Anterior cingulate cortex (tissue), 58 donors: ENCODE measurements at regions not wholly inside any gene's neighbourhood (a gene's known extent, or its start where the extent isn't known, plus 50 kb on each side); places are given as distances from the start of the nearest gene placed in this dataset.
"Not testable (repeated sequence)": the region's sequence is repeated elsewhere in the genome, so short reads cannot be mapped to it uniquely, and the experiment has no call there.

Source experiments
- DNase-seq, 58 donors: peaks; one replicate each; lab custom pipeline; 2025; lab: John Stamatoyannopoulos, UW

DNA sequence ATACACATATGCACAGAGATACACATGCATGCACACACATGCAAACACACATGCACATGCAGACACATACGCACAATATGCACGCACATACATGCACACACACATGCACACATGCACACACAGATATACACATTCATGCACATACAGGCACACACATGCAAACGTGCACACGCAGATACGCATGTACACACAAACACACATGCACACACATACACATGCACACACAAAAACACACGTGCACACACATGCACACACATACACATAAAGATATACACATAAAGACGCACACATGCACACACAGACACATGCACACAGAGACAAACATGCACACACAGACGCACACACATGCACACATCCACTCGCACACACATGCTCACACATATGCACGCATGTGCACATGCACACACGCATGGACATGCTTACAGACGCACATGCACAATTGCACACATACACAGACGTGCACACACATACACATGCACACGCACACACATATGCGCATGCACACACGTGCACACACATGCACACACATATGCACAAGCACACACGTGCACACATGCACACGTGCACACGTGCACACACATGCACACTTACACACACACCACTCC, 145.2 kb downstream of the ADRA2C start:
- DNase-seq: no peak

DNA sequence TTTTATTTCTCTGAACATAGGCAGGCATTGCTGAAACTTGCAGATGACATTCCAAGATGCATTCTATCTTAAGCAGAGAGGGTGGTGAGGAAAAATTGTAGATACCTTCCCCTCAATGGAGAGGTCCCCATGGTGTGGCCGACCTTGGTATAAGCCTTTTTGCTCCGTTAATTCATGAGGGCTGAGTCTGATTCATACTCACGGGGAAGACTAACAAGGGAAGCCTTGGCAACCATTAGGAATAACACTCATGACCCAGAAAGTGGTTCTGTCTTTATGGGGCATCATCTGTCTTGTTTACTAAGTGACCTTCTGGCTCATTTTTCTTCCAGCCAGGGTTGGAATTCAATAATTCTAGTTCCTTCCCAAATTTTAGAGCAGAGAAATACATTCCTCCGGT, 148.3 kb downstream of the ADRA2C start:
- not testable (repeated sequence) for DNase-seq

DNA sequence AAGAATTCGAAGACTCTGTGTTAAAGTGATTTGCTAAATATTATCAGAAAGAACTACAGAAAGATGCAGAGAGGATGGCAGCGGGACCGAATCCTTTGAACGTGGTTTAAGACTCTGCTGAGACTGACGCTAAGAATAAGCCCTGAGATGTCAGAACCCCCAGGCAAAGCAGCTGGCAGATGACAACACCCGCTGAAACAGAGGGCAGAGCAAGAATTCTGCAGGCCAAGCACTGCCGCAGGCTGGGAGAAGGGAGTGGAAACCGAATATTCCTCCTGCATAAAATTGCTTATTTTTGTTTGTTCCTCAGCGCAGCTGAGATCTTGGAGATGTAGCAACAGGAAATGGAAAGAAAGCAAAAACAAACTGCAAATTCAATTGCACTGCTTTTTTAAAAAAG, 153.3 kb downstream of the ADRA2C start:
- DNase-seq: not testable (repeated sequence)

DNA sequence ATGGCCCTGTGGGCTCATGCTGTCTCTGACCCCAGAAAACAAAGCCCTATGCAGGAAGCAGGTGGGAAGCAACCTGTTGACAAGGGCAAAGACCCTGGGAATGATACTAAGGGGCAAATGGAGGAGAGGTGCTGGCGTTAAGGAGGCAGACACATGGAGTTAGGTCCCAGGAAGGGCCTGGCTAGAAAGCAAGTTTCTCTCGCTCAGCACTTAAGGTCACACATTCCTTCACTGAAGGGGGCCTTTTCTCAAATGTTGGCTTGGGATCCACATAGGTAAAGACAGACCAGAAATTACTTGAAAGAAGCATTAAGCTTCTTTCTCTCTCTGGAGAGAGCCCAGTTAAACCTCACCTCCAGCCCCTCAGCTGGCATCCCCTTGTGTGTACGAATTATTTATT, 155.7 kb downstream of the ADRA2C start:
- not testable (repeated sequence) for DNase-seq

DNA sequence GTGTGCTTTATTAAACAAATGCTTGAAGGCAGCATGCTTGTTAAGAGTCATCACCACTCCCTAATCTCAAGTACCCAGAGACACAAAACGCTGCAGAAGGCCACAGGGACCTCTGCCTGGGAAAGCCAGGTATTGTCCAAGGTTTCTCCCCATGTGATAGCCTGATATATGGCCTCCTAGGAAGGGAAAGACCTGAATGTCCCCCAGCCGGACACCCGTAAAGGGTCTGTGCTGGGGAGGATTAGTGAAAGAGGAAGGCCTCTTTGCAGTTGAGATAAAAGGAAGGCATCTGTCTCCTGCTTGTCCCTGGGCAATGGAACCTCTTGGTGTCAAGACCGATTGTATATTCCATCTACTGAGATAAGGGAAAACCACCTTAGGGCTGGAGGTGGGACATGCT, 159.7 kb downstream of the ADRA2C start:
- DNase-seq: not testable (repeated sequence)

DNA sequence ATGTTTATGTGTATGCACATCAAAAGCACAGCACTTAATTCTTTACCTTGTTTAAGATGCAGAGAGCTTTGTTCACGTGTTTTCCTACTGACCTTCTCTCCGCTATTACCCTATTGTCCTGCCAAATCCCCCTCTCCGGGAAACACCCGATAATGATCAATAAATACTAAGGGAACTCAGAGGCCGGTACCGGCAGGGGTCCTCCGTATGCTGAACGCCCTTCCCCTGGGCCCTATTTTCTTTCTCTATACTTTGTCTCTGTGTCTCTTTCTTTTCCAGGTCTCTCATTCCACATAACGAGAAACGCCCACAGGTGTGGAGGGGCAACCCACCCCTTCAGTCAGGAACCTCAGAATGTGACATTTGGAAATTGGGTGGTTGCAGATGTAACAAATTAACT, 160.1 kb downstream of the ADRA2C start:
- not testable (repeated sequence) for DNase-seq

DNA sequence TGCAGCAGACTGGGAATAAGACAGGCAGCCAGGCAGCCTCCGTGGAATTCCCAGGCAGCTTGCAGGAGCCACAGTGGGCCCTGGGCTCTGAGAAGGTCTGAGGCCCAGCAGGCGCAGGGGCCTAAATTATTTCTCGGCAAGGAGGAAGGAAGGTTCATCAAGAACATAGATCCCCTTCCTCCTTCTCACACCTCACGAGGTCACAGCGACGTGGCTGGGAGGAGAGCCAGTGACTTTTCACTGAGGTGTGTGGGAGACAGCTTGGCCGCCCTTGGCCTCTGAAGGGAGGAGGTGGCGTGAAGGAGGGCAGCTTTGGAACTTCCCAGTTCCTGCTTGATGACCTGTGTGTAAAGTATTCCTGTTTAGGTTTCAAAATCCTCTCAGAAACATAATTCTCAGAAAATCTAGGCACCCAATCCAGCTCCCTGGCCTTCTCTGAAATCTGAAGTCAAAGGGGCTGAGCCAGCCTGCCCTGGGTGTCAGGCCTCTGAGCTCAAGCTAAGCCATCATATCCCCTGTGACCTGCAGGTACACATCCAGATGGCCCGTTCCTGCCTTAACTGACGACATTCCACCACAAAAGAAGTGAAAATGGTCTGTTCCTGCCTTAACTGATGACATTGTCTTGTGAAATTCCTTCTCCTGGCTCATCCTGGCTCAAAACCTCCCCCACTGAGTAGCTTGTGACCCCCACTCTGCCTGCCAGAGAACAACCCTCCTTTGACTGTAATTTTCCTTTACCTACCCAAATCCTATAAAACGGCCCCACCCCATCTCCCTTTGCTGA, 161.0 kb downstream of the ADRA2C start:
- not testable (repeated sequence) for DNase-seq

DNA sequence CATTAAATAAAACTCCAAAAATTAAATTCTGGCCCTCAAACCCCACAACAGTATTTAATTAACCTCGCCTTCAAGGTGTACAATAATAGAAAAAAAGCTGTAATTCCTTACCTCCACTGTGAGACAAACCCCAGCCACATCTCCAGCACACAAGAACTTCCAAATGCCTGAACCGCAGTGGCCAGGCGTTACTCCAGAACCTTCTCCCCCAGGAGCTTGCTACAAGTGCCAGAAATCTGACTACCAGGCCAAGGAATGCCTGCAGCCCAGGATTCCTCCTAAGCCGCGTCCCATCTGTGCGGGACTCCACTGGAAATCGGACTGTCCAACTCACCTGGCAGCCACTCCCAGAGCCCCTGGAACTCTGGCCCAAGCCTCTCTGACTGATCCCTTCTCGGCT, 163.2 kb downstream of the ADRA2C start:
- DNase-seq: not testable (repeated sequence)

DNA sequence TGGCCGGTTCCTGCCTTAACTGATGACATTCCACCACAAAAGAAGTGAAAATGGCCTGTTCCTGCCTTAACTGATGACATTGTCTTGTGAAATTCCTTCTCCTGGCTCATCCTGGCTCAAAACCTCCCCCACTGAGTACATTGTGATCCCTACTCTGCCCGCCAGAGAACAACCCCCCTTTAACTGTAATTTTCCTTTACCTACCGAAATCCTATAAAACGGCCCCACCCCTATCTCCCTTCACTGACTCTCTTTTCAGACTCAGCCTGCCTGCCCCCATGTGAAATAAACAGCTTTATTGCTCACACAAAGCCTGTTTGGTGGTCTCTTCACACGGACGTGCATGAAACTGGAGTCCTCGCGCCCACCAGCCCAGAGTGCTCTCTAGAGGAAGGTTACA, 166.5 kb downstream of the ADRA2C start:
- DNase-seq: not testable (repeated sequence)

DNA sequence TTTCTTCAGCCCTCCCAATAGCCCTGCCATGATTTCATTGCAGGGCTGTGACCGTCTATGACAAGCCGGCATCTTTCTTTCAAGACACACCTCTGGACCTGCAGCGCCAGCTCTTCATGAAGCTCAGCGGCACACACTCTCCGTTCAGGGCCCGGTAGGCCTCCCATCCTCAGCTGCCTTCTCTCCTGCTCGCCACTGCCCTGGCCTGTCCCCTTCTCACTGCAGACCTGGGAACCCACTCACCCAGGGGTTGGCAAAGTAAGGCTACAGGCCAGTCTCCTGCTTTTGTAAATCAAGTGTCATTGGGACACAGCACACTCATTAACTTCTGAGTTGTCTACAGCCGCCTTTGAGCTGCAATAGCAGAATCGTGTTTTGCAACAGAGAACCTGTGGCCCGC, 169.2 kb downstream of the ADRA2C start:
- not testable (repeated sequence) for DNase-seq

DNA sequence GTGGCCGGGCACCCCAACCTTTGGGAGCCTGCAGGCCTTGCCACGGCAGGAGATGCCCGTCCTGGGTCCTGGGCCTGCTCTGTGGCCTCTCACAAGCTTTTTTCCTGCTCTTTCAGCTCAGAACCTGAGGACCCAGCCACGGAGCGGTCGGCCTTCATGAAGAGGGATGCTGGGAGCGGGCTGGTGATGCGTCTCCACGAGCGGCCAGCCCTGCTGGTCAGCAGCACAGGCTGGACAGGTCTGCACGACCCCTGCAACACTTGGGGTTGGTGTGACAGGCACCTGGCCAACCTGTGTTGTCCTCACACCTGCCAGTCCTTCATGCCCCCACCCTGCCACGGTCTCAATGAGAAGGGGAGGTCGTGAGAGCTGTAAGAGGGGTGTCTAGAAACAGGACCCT, 170.0 kb downstream of the ADRA2C start:
- no peak for DNase-seq

DNA sequence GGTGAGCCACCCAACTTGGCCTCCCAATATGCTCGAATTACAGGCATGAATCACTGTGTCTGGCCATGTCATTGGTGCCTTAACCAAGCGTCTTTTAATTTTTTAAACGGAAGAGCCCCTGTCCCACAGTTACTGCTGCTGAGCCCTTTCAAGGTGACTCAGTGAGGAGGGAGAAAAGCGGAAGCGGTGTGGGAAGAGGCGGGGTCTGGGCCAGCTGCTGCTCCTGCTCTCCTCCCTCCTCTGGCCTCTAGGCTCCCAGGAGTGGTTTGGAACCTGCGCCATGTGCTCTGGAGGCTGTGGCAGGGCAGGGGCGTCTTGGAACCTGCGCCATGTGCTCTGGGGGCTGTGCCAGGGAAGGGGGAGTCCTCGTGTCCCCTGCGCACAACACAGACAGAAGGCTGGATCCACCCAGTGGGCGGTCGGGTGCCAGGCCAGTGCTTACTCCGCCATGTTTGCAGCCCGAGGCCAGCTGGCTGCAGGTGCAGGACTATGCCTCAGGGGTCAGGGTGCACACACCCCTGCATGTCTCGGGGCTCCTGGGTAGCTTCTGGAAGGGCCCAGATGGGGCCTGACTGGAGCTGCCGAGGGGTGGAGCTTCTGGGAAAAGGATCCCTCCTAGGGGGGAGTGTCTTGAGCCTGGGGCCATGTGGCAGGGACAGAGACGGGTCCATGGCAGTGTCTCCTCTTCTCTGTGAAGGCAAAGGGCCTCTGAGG, 171.8 kb downstream of the ADRA2C start:
- not testable (repeated sequence) for DNase-seq

DNA sequence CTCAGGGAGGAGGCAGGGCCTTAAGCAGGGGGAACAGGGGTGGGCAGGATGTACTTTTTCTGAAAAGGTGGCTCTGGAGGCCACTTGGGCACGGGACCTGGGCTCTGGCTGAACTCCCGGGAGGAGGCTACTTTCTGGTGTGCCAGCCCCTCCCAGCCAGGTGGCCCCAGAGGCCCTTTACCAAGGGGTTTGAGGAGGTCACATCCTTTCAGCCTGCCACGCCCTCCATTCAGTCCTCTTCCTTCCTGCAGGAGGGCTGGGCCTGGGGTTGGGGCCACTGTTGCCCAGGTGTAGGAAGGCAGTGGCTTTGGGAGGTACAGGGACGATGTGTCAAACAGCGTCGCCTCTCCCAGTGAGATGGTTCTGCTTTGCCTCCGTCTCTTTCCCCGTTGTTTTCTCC, 172.5 kb downstream of the ADRA2C start:
- not testable (repeated sequence) for DNase-seq

DNA sequence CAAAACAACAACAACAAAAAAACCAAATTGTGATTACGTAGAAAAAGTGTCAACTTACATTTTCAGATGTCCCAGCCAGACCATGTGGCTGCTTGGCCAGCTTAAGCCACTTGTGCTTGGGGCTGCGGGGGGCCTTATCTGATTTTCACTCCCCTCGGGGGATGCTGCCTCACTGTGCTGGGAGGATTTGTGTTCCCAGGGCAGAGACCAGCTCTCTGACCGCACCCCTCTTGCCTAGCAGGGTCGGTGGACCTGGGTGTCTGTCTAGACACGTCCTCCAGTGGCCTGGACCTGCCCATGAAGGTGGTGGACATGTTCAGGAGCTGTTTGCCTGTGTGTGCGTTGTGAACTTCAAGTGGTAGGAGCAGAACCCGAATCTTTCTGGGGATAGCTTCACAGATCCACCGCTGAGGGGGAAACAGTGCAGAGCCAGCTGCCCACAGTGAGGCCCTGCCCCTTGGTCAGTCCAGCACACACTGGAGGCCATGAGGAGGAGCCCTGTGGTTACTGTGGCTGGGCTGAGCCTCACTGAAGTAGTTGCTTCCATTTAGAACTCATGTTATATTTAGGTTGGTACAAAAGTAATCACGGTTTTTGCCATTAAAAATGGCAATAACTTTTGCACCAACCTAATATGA, 173.9 kb downstream of the ADRA2C start:
- not testable (repeated sequence) for DNase-seq

DNA sequence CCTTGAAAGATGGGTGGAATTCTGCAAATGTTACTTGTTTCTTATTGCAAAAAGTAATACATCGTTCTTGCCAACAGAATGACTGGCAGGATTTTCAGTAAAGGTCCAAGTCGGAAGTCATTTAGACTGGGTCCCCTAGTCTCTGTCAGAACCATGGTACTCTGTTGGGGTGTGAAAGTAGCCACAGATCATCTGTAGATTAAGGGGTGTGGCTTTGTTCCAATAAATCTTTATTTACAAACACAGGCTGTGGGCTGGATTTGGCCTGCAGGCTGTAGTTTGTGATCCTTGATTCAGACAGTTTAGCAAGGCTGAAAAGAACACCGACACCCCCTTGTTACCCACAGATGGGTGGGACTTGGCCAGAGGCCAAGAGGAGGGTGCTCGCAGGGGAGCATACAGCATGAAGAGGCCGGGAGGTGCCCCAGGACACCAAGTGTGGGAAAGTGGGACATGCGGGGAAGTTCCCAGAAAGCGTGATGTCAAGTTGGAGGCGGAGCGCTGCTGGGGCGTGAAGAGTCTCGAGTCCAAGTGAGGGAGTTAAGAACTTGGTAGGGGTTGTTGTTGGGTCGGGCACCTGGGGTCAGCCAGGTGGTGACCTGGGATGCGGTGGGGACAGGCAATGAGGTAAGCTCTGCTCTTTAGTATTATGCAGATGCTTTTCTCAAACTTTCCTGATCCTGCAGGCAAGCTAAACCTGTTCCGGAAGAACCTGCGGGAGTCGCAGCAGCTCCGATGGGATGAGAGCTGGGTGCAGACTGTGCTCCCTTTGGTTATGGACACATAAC, 175.7 kb downstream of the ADRA2C start:
- DNase-seq: peak in 1 of 58 donors; percentile 3

DNA sequence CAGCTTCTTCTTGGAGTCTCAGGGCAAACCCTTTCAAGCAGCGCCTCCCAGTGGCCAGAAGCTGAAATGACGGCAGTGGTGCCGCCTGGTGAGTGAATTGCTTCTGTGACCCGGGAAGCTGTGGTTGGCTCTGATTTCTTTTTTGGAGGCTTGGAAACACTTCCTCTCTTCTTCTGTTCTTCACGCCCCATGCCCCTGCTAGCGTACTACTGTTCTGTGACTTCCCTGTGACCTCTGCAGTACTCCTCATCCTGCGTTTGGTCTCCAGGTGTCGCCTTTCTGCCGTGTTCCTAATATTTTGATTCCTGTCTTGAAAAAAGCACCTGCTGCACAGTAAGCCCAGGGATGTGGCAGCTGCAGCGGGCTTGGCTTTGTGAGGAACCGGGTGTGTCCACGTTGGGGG, 176.4 kb downstream of the ADRA2C start:
- peak in 41 of 58 donors; percentile 2 to 69 (median 28) for DNase-seq

DNA sequence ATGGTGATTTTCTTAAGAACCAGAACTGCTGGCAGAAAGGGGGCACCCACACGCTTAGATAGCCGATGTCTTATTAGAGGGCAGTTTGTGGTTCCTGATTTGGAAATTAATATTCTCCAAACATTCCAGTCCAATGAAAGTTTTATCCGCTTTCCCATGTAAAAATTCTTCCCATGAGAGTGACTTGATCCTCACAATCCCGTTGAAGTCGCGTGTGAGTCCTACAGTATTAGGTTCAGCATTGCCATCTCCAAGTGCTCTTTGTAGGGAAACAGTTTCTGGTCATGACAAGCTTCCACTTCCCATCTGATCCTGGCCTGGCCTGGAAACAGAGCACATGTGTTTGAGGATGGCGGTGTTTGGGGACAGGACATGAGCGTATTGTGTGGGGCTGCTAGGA, 176.9 kb downstream of the ADRA2C start:
- DNase-seq: not testable (repeated sequence)

DNA sequence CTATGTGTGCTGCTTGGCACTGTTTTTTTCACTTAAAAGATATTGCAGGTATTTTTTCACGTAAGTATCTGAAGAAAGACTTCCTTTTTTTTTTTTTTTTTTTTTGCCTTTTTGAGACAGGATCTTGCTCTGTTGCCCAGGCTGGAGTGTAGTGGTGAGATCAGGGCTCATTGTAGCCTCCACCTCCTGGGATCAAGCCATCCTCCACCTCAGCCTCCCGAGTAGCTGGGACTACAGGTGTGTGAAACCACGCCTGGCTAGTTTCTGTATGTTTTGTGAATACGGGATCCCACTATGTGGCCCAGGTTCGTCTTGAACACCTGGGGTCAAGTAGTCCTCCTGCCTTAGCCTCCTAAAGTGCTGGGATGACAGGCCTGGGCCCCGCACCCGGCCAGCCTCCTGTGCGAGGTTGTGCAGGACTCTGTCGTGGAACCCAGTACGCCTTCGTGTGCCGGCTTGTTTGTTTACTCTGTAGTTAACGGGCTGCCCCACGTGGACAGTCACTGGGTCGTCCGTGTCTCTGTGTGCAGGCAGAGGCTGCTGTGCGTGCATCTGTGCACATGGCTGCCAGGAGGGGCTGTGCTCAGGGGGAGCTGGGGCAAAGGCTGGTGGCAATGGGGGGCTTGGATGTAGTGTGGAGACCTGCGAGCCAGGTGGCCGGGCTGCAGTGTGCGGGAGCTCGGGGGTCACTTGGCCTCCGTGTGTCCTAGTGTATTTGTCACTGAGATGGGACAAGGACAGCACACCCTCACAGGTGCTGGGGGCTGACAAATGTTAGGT, 179.5 kb downstream of the ADRA2C start:
- no peak for DNase-seq

DNA sequence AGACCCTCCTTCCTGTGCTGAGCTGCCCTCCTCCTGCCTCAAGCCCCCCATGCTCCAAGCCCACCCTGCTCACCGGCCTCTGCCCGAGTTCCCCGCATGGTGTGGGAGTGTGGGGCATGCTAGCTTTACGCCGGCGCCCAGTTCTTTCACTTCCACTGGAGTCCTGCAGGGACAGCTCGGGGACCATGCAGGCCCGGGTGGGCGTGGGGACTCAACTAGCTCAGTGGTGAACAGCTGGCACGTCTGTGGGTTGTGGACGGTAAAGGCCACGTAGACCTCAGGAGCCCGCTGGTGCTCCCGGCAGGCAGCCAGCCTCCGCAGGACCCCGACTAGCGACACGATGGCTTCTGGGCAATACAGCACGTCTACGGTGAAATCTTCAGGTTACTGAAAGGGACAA, 180.4 kb downstream of the ADRA2C start:
- DNase-seq: not testable (repeated sequence)
